ENCODE measurements at regions not wholly inside any gene's neighbourhood (a gene's known extent, or its start where the extent isn't known, plus 50 kb on each side); places are given as distances from the start of the nearest gene placed in this dataset.
A peak's percentile ranks its signal among the peaks of the same experiment; 100 is the strongest.

GRCh38 chr13:68057836-68058235 is 827.7 kb upstream of the PCDH9 start:
- TF ChIP-seq CTCF (IDR thresholded peaks at IDR 0.05; ENCODE audit: unreplicated experiment in 3 of 3): no peak
- H3K27ac Mint-ChIP-seq: no peak overlapping the region
- H3K36me3 Mint-ChIP-seq (ENCODE audit: low read depth): no peaks in the 10 kb centered on the region
- peaks cover 4% of the 10 kb centered on the region for H3K27me3 Mint-ChIP-seq (ENCODE audit: low read depth)
- no peaks in the 10 kb centered on the region for H3K4me1 Mint-ChIP-seq
- no peak overlapping the region for H3K4me3 Mint-ChIP-seq
- peaks cover 13% of the 10 kb centered on the region for H3K9me3 Mint-ChIP-seq

GRCh38 chr13:68056816-68057710 is 826.9 kb upstream of the PCDH9 start:
- no peak overlapping the region for H3K27ac Mint-ChIP-seq
- TF ChIP-seq CTCF (IDR thresholded peaks at IDR 0.05; ENCODE audit: unreplicated experiment in 3 of 3): no peak
- H3K36me3 Mint-ChIP-seq (ENCODE audit: low read depth): no peaks in the 10 kb centered on the region
- H3K27me3 Mint-ChIP-seq (ENCODE audit: low read depth): peaks cover 4% of the 10 kb centered on the region
- peaks cover 13% of the 10 kb centered on the region for H3K9me3 Mint-ChIP-seq
- no peak overlapping the region for H3K4me3 Mint-ChIP-seq
- H3K4me1 Mint-ChIP-seq: no peaks in the 10 kb centered on the region

- Mint-ChIP-seq H3K9me3 (peaks cover 7% of the 10 kb centered on the region), H3K27me3 (ENCODE audit: low read depth) (no peaks in the 10 kb centered on the region)
- TF ChIP-seq CTCF (IDR thresholded peaks at IDR 0.05; ENCODE audit: unreplicated experiment in 3 of 3): no peak
These were observed 821.8 kb upstream of the PCDH9 start for GRCh38 chr13:68051910-68052309.

GRCh38 chr13:68050761-68051160 is 820.6 kb upstream of the PCDH9 start:
- no peak overlapping the region for H3K27ac Mint-ChIP-seq
- H3K9me3 Mint-ChIP-seq: no peaks in the 10 kb centered on the region
- no peaks in the 10 kb centered on the region for H3K36me3 Mint-ChIP-seq (ENCODE audit: low read depth)
- H3K4me3 Mint-ChIP-seq: no peak overlapping the region
- no peaks in the 10 kb centered on the region for H3K27me3 Mint-ChIP-seq (ENCODE audit: low read depth)
- no peaks in the 10 kb centered on the region for H3K4me1 Mint-ChIP-seq
- TF ChIP-seq CTCF (IDR thresholded peaks at IDR 0.05; ENCODE audit: unreplicated experiment in 3 of 3): no peak

More at GRCh38 chr13:68051910-68052309, 821.8 kb upstream of the PCDH9 start:
- H3K4me3 Mint-ChIP-seq: no peak overlapping the region
- H3K27ac Mint-ChIP-seq: no peak overlapping the region
- no peaks in the 10 kb centered on the region for H3K36me3 Mint-ChIP-seq (ENCODE audit: low read depth)
- no peaks in the 10 kb centered on the region for H3K4me1 Mint-ChIP-seq

- TF ChIP-seq CTCF (IDR thresholded peaks at IDR 0.05; ENCODE audit: unreplicated experiment in 3 of 3): no peak
- H3K9me3 Mint-ChIP-seq: no peaks in the 10 kb centered on the region
- H3K4me1 Mint-ChIP-seq: no peaks in the 10 kb centered on the region
- no peaks in the 10 kb centered on the region for H3K27me3 Mint-ChIP-seq (ENCODE audit: low read depth)
- no peak overlapping the region for H3K4me3 Mint-ChIP-seq
- no peaks in the 10 kb centered on the region for H3K36me3 Mint-ChIP-seq (ENCODE audit: low read depth)
- peak overlapping the region in 1 of 3 experiments; percentile 9 for H3K27ac Mint-ChIP-seq
These were observed 818.7 kb upstream of the PCDH9 start for GRCh38 chr13:68048802-68049359.

All from nephron (organoid).